K562 (cell line): ENCODE measurements at regions not wholly inside any gene's neighbourhood (a gene's known extent, or its start where the extent isn't known, plus 50 kb on each side); places are given as distances from the start of the nearest gene placed in this dataset.

Experiments
- ATAC-seq: fragments of 200-7000 bp; cut with Tn5 transposase; 3 replicates; pipeline ENCODE4 v1.9.1; 2020; ENCODE audit warnings: moderate library complexity
- BruUV-seq: library from RNA; stranded (reverse); fragments of 400-500 nt; replicated peaks from 2 replicates; lab custom pipeline; 2021; lab: Mats Ljungman, UMichigan
- CTCF ChIA-PET: fragments of 300-600 bp; formaldehyde crosslinking; extraction: SDS; loops from one replicate; lab custom pipeline; 2021; ENCODE audit warnings: low intra/inter-chr PET ratio; lab: Yijun Ruan, JAX
- POLR2A ChIA-PET: fragments of 300-600, 350-650 bp; sonication (Branson Sonifier 250); formaldehyde crosslinking; extraction: SDS; loops from one replicate; lab custom pipeline; 2021; ENCODE audit warnings: antibody characterized with exemption, inconsistent platforms; lab: Yijun Ruan, JAX
- DNase-seq, 4 experiments: peaks; one replicate each; pipeline versions ENCODE4 v3.0.0 to v3.0.0-alpha.2; 2011 to 2018; ENCODE audit warnings: low spot score in 3 of 4, mixed read lengths in 3 of 4; ENCODE audit errors: extremely low read depth in 1 of 4
- FAIRE-seq: peaks from 2 replicates; lab custom pipeline; 2011; peaks lifted over from hg19 to GRCh38; lab: Jason Lieb, UNC
- H2AFZ ChIP-seq: 2 replicates; pipeline ENCODE4 v1.6.0; 2011; ENCODE audit warnings: low read depth, low read length, control low read depth, inconsistent platforms
- H3K27ac ChIP-seq: fragments of 200-600 bp; 3 replicates; pipeline ENCODE4 v1.8.0; 2011; ENCODE audit warnings: low read depth, mild to moderate bottlenecking, control low read depth, inconsistent platforms, low read length, moderate library complexity, mixed read lengths; ENCODE audit errors: extremely low read depth
- H3K27me3 ChIP-seq, 2 experiments: fragments of 300-600 bp in 1 of 2; 2 replicates in 1 of 2; 3 replicates in 1 of 2; pipeline versions ENCODE4 v1.6.0 to v1.8.0; 2011; ENCODE audit warnings: inconsistent platforms in 2 of 2, low read length in 2 of 2, mild to moderate bottlenecking in 1 of 2, mixed read lengths in 1 of 2, moderate library complexity in 1 of 2; ENCODE audit not compliant: control insufficient read depth in 2 of 2, insufficient read depth in 2 of 2
- H3K36me3 ChIP-seq: fragments of 300-600 bp; 3 replicates; pipeline ENCODE4 v1.8.0; 2011; ENCODE audit warnings: mild to moderate bottlenecking, low read length, inconsistent platforms; ENCODE audit not compliant: control insufficient read depth, insufficient read depth
- H3K4me1 ChIP-seq, 2 experiments: fragments of 200-600 bp in 1 of 2; replicated peaks in 1 of 2; 2 replicates in 1 of 2; 3 replicates in 1 of 2; pipeline versions ENCODE4 v1.5.1 to v1.8.0; 2011; ENCODE audit warnings: inconsistent platforms in 2 of 2, low read length in 2 of 2, mild to moderate bottlenecking in 1 of 2, mixed read lengths in 1 of 2, moderate library complexity in 1 of 2; ENCODE audit not compliant: control insufficient read depth in 2 of 2, insufficient read depth in 2 of 2
- H3K4me2 ChIP-seq: 2 replicates; pipeline ENCODE4 v1.6.1; 2011; ENCODE audit warnings: low read length, control low read depth, inconsistent platforms, mixed read lengths; ENCODE audit not compliant: insufficient read depth
- H3K4me3 ChIP-seq: fragments of 200-600 bp; sonication (generic), shearing (Covaris generic); 2 replicates; pipeline ENCODE4 v1.5.1; 2016; ENCODE audit warnings: control low read depth, inconsistent platforms
- H3K79me2 ChIP-seq: fragments of 200-600 bp; 3 replicates; pipeline ENCODE4 v1.8.0; 2011; ENCODE audit warnings: low read length, inconsistent platforms; ENCODE audit not compliant: control insufficient read depth, insufficient read depth
- H3K9ac ChIP-seq, 2 experiments: 2 replicates each; pipeline versions ENCODE4 v1.6.0 to v1.6.1; 2011; ENCODE audit warnings: low read depth in 2 of 2, low read length in 2 of 2, control low read depth in 1 of 2, inconsistent platforms in 1 of 2, mild to moderate bottlenecking in 1 of 2, mixed read lengths in 1 of 2; ENCODE audit not compliant: insufficient read depth in 1 of 2
- H3K9me1 ChIP-seq: one replicate; pipeline ENCODE4 v1.6.0; 2011; ENCODE audit warnings: inconsistent platforms, mild to moderate bottlenecking, low read length, moderate library complexity; ENCODE audit not compliant: control insufficient read depth, insufficient read depth
- H3K9me3 ChIP-seq: replicated peaks from 2 replicates; pipeline ENCODE4 v1.5.1; 2011; ENCODE audit warnings: low read depth, low read length, inconsistent platforms; ENCODE audit not compliant: control insufficient read depth, insufficient read depth
- H4K20me1 ChIP-seq: replicated peaks from 2 replicates; pipeline ENCODE4 v1.6.1; 2011; ENCODE audit warnings: low read length, inconsistent platforms, mixed read lengths; ENCODE audit not compliant: control insufficient read depth, insufficient read depth
- BDP1 ChIP-seq: IDR thresholded peaks from 3 replicates; pipeline ENCODE4 v1.6.1; 2011; ENCODE audit not compliant: insufficient read length, insufficient read depth
- CHCHD3 ChIP-seq: fragments of 250-450 bp; sonication (Bioruptor Pico); IDR thresholded peaks from 2 replicates; pipeline ENCODE4 v2.1.2; 2022; ENCODE audit warnings: mild to moderate bottlenecking
- CHD4 ChIP-seq: fragments of 200-600 bp; sonication (generic); IDR thresholded peaks from 3 replicates; pipeline ENCODE4 v1.6.1; 2012; ENCODE audit warnings: low read depth, mild to moderate bottlenecking, mixed read lengths, low read length, inconsistent platforms; ENCODE audit not compliant: insufficient read depth, insufficient replicate concordance, poor library complexity, severe bottlenecking
- DACH1 ChIP-seq: fragments of 450-650 bp; IDR thresholded peaks from 2 replicates; pipeline ENCODE4 v1.6.1; 2018; ENCODE audit not compliant: partially characterized antibody
- ETV5 ChIP-seq: sonication (generic); formaldehyde crosslinking; IDR thresholded peaks from 2 replicates; pipeline ENCODE4 v1.4.0; 2020; ENCODE audit warnings: low read depth, mild to moderate bottlenecking, missing genetic modification reagents
- KDM2B ChIP-seq: fragments of 250-450 bp; sonication (Bioruptor Pico); IDR thresholded peaks from 2 replicates; pipeline ENCODE4 v1.8.0; 2021; ENCODE audit warnings: mild to moderate bottlenecking, moderate library complexity
- KHSRP ChIP-seq: fragments of 450-650 bp; IDR thresholded peaks from 2 replicates; pipeline ENCODE4 v1.6.1; 2017
- MLX ChIP-seq, 2 experiments: fragments of 450-650 bp in 1 of 2; sonication (generic) in 1 of 2; formaldehyde crosslinking; conservative IDR thresholded peaks; 2 replicates each; pipeline versions ENCODE4 v1.4.0 to v1.8.1; 2020 to 2022; ENCODE audit warnings: mild to moderate bottlenecking in 1 of 2, missing genetic modification reagents in 1 of 2
- NFRKB ChIP-seq: fragments of 450-650 bp; IDR thresholded peaks from 2 replicates; pipeline ENCODE4 v1.6.1; 2016; ENCODE audit warnings: low read depth
- NR2F6 ChIP-seq: fragments of 450-650 bp; formaldehyde crosslinking; IDR thresholded peaks from 2 replicates; pipeline ENCODE4 v1.4.0; 2020; ENCODE audit warnings: mild to moderate bottlenecking
- OTX1 ChIP-seq: fragments of 450-650 bp; formaldehyde crosslinking; IDR thresholded peaks from 2 replicates; pipeline ENCODE4 v1.4.0; 2022; ENCODE audit warnings: mild to moderate bottlenecking
- PBX2 ChIP-seq, 2 experiments: IDR thresholded peaks in 1 of 2; conservative IDR thresholded peaks in 1 of 2; 2 replicates each; pipeline ENCODE4 v1.6.1; 2016; ENCODE audit warnings: low read depth in 2 of 2, mild to moderate bottlenecking in 1 of 2, missing compliant biosample characterization in 1 of 2, missing genetic modification characterization in 1 of 2, moderate library complexity in 1 of 2
- RNF2 ChIP-seq: sonication (generic); IDR thresholded peaks from 2 replicates; pipeline ENCODE4 v1.6.1; 2016
- U2AF2 ChIP-seq: fragments of 200-400 bp; formaldehyde crosslinking; optimal IDR thresholded peaks from 2 replicates; pipeline ENCODE3; 2017; ENCODE audit warnings: low read depth, mild to moderate bottlenecking, low read length
- ZNF253 ChIP-seq: fragments of 250-450 bp; sonication (Bioruptor Pico); conservative IDR thresholded peaks from 2 replicates; pipeline ENCODE4 v1.6.1; 2021; ENCODE audit warnings: mild to moderate bottlenecking
- ZNF740 ChIP-seq, 3 experiments: fragments of 200-800 bp in 1 of 3; sonication (Bioruptor generic) in 1 of 3; sonication (generic) in 1 of 3; formaldehyde crosslinking in 1 of 3; IDR thresholded peaks; 2 replicates each; pipeline versions ENCODE4 v1.6.1 to v1.8.0; 2016 to 2022; ENCODE audit warnings: mild to moderate bottlenecking in 2 of 3, missing compliant biosample characterization in 2 of 3, missing genetic modification characterization in 2 of 3, missing genetic modification reagents in 1 of 3
- WGBS: fragments of 100-300 bp; shearing (Covaris generic); methylation state at CpG from one replicate; pipeline ENCODE4 v1.1.6; 2016; ENCODE audit warnings: low coverage, mixed read lengths; ENCODE audit not compliant: insufficient coverage; ENCODE audit errors: missing lambda C conversion rate; 5-methylcytosine and 5-hydroxymethylcytosine counted together
- in situ Hi-C: fragments of 300-500 bp; cut with MboI; formaldehyde crosslinking; loops from 4 replicates; pipeline ENCODE4 v1.15.0; 2018; ENCODE audit warnings: inconsistent platforms, mixed read lengths
- intact Hi-C: fragments of 100-400 bp; cut with micrococcal nuclease; formaldehyde crosslinking; loops from 2 replicates; pipeline ENCODE4 v1.14.2; 2022

GRCh38 chr4:26015133-26015651 is 101.2 kb downstream of the SMIM20 start (continued):
- TF ChIP-seq PBX2 (CRISPR knock-in tag; IDR thresholded peaks at IDR 0.05; ENCODE audit: low read depth) (no peak), PBX2 (tag; conservative IDR thresholded peaks at IDR 0.05; ENCODE audit: low read depth) (no peak), RNF2 (no peak), KDM2B (CRISPR knock-in tag) (no peak), MLX (CRISPR knock-in tag; conservative IDR thresholded peaks at IDR 0.05) (no peak), DACH1 (no peak), KHSRP (no peak)

- no peak overlapping the region for H3K27ac ChIP-seq
- H3K9me3 ChIP-seq = no peaks in the 10 kb centered on the region
- no peak overlapping the region for H3K4me3 ChIP-seq
- in situ Hi-C loops = no loop called here
- H3K27me3 ChIP-seq = no peaks in the 10 kb centered on the region
- FAIRE-seq (no peak), ATAC-seq (no peak), DNase-seq (no peak)
- intact Hi-C loops = no loop called here
- no peak overlapping the region for H2AFZ ChIP-seq
- H3K4me1 ChIP-seq = no peaks in the 10 kb centered on the region
- CTCF ChIA-PET = no interaction called here
- no peaks in the 10 kb centered on the region for H3K36me3 ChIP-seq
- no peak overlapping the region for H3K9ac ChIP-seq
- no TSS peak for BruUV-seq
- H3K79me2 ChIP-seq = no peaks in the 10 kb centered on the region
- H4K20me1 ChIP-seq = no peaks in the 10 kb centered on the region
- POLR2A ChIA-PET = no interaction called here
- H3K9me1 ChIP-seq = no peaks in the 10 kb centered on the region
- 0% methylated on average over 2 of the region's 2 CpGs for WGBS
- H3K4me2 ChIP-seq = no peak overlapping the region
- TF ChIP-seq CHD4 = no peak
- TF ChIP-seq NFRKB = no peak
- no peak for TF ChIP-seq U2AF2
- TF ChIP-seq ETV5 = no peak
- TF ChIP-seq OTX1 = no peak
- no peak for TF ChIP-seq NR2F6 (CRISPR knock-in tag)
- TF ChIP-seq ZNF740 (CRISPR knock-in tag; IDR thresholded peaks at IDR 0.05) = no peak
- no peak for TF ChIP-seq ZNF740 (tag; IDR thresholded peaks at IDR 0.05)
- TF ChIP-seq BDP1 = no peak
- no peak for TF ChIP-seq CHCHD3 (CRISPR knock-in tag)
- TF ChIP-seq ZNF253 (CRISPR knock-in tag) = no peak
These were observed 101.9 kb downstream of the SMIM20 start for GRCh38 chr4:26015906-26016305.
